Testis (tissue), 2 donors: ENCODE measurements at regions not wholly inside any gene's neighbourhood (a gene's known extent, or its start where the extent isn't known, plus 50 kb on each side); places are given as distances from the start of the nearest gene placed in this dataset.

Experiments
- DNase-seq: peaks from one replicate; pipeline ENCODE4 v3.0.0-alpha.2; 2019
- H3K27ac ChIP-seq, 2 donors: fragments of 200-600 bp; sonication (generic); one replicate each; pipeline ENCODE4 v1.5.1; 2019
- H3K27me3 ChIP-seq: fragments of 200-600 bp; sonication (generic); one replicate; pipeline ENCODE4 v1.5.1; 2019
- H3K36me3 ChIP-seq: fragments of 200-600 bp; sonication (generic); one replicate; pipeline ENCODE4 v1.5.1; 2017; ENCODE audit warnings: low read depth; ENCODE audit errors: missing control alignments
- H3K4me1 ChIP-seq: fragments of 200-600 bp; sonication (generic); one replicate; pipeline ENCODE4 v1.5.1; 2019
- H3K4me3 ChIP-seq, 2 donors: fragments of 200-600 bp; sonication (generic); one replicate each; pipeline ENCODE4 v1.5.1; 2017 to 2019
- H3K9me3 ChIP-seq: fragments of 200-600 bp; sonication (generic); one replicate; pipeline ENCODE4 v1.5.1; 2017
- POLR2A ChIP-seq: fragments of 450-650 bp; IDR thresholded peaks from one replicate; pipeline ENCODE4 v1.6.1; 2017; ENCODE audit warnings: antibody characterized with exemption, mild to moderate bottlenecking, moderate library complexity
- WGBS, 2 donors: methylation state at CpG; one replicate each; pipeline ENCODE4 v1.1.5; 2018; 5-methylcytosine and 5-hydroxymethylcytosine counted together
- intact Hi-C: fragments of 100-400 bp; cut with DNase I; formaldehyde crosslinking; loops from one replicate; pipeline ENCODE4 v1.15.1; 2023; ENCODE audit warnings: low total_unique reads
- TF ChIP-seq, protein P1 (sequence below), 3 experiments: fragments of 450-650 bp in 2 of 3; fragments of 200-600 bp in 1 of 3; sonication (generic) in 1 of 3; IDR thresholded peaks; one replicate each; pipeline ENCODE4 v1.5.1; 2016 to 2019; ENCODE audit warnings: antibody characterized with exemption in 3 of 3, mild to moderate bottlenecking in 2 of 3, moderate library complexity in 1 of 3

DNA sequence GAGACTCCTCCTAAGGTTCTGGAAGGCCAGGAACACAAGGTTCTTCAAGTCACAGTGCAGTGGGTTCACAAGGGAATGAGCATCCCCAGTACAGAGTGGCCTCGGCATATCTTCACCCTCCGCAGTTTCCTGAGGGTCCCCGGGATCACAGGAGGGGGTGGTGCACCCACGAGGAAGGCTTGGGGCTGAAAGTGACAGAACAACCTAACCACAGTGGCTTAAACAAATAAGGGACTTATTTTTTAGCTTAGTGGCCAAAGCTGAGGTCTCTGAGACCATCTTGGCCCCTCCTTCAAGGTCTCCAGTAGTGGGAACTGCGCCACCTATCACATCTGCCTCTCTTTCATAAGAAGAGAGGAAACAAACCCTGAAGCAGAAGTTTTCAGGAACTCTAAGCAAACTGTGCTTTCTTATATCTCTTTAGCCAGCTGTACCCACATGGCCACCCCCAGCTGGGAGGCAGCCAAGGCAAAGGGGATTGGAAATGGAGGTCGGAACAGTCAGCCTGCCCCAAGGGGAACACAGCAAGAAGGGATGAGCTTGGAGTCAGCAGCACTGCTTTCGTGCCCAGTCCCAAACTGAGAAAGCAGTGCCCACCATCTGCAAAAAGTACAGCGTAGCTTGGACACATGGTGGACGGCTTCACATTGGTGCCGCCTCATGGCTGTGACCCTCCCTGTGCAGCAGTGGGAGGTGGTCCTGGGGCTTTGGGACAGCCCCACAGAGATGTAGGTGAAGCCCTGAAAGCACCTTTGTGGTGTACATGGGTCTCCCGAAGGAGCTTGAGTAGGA is 260.0 kb upstream of the ID2 start:
- Histone ChIP-seq H3K27me3 (no peaks in the 10 kb centered on the region), H3K27ac (no peak overlapping the region), H3K36me3 (no peaks in the 10 kb centered on the region), H3K4me3 (no peak overlapping the region), H3K9me3 (no peaks in the 10 kb centered on the region), H3K4me1 (no peaks in the 10 kb centered on the region)
- TF ChIP-seq, protein P1, sequence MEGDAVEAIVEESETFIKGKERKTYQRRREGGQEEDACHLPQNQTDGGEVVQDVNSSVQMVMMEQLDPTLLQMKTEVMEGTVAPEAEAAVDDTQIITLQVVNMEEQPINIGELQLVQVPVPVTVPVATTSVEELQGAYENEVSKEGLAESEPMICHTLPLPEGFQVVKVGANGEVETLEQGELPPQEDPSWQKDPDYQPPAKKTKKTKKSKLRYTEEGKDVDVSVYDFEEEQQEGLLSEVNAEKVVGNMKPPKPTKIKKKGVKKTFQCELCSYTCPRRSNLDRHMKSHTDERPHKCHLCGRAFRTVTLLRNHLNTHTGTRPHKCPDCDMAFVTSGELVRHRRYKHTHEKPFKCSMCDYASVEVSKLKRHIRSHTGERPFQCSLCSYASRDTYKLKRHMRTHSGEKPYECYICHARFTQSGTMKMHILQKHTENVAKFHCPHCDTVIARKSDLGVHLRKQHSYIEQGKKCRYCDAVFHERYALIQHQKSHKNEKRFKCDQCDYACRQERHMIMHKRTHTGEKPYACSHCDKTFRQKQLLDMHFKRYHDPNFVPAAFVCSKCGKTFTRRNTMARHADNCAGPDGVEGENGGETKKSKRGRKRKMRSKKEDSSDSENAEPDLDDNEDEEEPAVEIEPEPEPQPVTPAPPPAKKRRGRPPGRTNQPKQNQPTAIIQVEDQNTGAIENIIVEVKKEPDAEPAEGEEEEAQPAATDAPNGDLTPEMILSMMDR (IDR thresholded peaks at IDR 0.05): no peak
- TF ChIP-seq POLR2A: no peak
- DNase-seq: peak; percentile 43
- intact Hi-C loops: no loop called here
- 58 to 61% methylated on average over 9 to 11 of the region's 11 CpGs for WGBS, 2 donors

DNA sequence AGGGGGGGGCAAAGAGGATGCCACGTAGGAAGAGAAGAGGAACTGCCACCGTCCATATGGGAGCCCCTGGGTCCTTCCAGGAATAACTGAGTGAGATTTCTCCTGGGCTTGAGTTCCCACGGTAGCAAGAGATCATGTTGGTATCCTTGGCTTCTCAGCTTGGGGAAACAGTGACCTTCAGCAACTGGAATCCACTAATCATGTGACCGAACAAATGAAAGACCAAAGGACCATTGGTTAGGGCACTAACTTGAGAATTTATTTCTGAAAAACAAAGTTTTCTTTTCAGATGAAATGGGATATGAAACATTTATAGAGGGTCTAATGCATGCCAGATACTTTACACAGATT is 259.4 kb upstream of the ID2 start:
- no peaks in the 10 kb centered on the region for H3K4me1 ChIP-seq
- H3K36me3 ChIP-seq: no peaks in the 10 kb centered on the region
- no peak for TF ChIP-seq POLR2A
- TF ChIP-seq, protein P1 (IDR thresholded peaks at IDR 0.05): no peak
- H3K27ac ChIP-seq: no peak overlapping the region
- H3K27me3 ChIP-seq: no peaks in the 10 kb centered on the region
- intact Hi-C loops: no loop called here
- H3K9me3 ChIP-seq: no peaks in the 10 kb centered on the region
- no peak overlapping the region for H3K4me3 ChIP-seq
- WGBS, 2 donors: 66 to 79% methylated on average over 4 of the region's 4 CpGs
- DNase-seq: no peak

DNA sequence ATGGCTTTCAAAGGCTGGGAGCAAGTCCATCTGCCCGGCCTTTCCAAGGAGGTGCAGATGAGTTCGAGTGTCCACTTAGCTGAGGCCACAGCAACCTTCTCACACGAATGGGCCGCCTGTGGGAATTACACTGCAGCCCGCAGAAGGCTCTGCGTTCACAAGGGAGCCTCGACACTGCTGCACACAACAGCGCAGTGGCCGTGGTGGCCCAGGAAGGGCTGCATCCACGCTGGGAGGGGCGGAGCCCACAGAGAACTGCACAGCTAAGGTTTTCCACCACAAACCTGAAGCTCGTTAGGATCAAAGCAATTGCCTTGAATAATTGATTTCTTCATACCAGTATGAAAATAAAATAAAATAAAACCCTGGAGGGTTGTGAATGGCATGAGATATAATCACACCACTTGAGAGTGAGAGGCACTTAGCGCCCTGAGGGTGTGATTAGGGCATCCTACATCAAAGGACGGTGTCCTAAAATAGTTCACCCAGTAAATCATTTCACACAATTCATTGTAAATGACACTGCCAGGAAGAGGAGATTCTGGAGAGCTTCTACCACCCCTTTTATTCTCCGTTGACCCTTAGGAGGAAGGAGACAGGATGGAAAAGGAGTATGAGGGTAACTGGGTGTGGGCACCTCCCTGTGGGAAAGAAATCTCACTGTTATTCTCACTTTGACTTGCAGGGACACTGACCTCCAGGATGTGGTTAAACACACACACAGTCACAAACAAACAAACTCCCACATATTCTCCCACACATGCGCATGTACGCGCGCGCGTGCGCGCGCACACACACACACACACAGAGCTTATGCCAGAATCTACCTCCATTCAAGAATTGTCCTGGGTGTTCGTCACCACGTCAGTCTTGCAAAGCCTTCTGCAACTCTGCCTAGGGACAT is 256.6 kb upstream of the ID2 start:
- H3K27ac ChIP-seq: no peak overlapping the region
- no peak overlapping the region for H3K4me3 ChIP-seq
- DNase-seq: no peak
- H3K27me3 ChIP-seq: no peaks in the 10 kb centered on the region
- WGBS, 2 donors: 88% methylated on average over 23 to 26 of the region's 26 CpGs
- no peak for TF ChIP-seq POLR2A
- TF ChIP-seq, protein P1 (IDR thresholded peaks at IDR 0.05): no peak
- no peaks in the 10 kb centered on the region for H3K9me3 ChIP-seq
- intact Hi-C loops: no loop called here
- H3K4me1 ChIP-seq: no peaks in the 10 kb centered on the region
- no peaks in the 10 kb centered on the region for H3K36me3 ChIP-seq

DNA sequence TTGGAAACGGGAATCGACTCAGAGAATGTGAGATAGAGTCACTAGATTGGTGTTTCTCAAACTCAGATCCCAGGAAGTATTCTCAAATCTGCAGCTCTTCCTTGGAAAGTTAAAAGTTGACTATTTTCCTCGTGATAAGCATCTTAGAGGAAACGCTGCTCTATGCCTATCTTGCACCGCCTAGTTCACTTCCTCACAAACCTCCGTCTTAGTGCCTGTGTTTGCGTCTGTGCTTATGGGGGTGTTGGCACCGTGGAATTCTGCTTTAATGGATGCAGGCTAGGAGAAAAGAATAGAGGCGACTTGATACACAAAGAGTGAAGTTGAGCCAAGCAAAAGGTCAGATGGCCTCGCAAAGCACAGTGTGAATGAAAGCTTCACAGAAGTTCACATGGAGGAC is 255.3 kb upstream of the ID2 start:
- no peaks in the 10 kb centered on the region for H3K36me3 ChIP-seq
- DNase-seq: no peak
- H3K4me3 ChIP-seq: no peak overlapping the region
- no peak overlapping the region for H3K27ac ChIP-seq
- WGBS, 2 donors: 84 to 85% methylated on average over 10 of the region's 10 CpGs
- no peaks in the 10 kb centered on the region for H3K4me1 ChIP-seq
- intact Hi-C loops: no loop called here
- H3K9me3 ChIP-seq: no peaks in the 10 kb centered on the region
- TF ChIP-seq POLR2A: no peak
- TF ChIP-seq, protein P1 (IDR thresholded peaks at IDR 0.05): no peak
- no peaks in the 10 kb centered on the region for H3K27me3 ChIP-seq
